CD4-positive, alpha-beta T cell treated with Interleukin-10 for 1 hour (primary cell): ENCODE measurements at regions not wholly inside any gene's neighbourhood (a gene's known extent, or its start where the extent isn't known, plus 50 kb on each side); places are given as distances from the start of the nearest gene placed in this dataset.
"Not testable (repeated sequence)": the region's sequence is repeated elsewhere in the genome, so short reads cannot be mapped to it uniquely, and the experiment has no call there.

Source experiments
- DNase-seq: peaks from one replicate; pipeline ENCODE4 v3.0.0-alpha.2; 2020

- DNase-seq = no peak
Measured at GRCh38 chr4:162938738-162939485, 227.8 kb downstream of the NAF1 start.

GRCh38 chr4:162935214-162935613 is 231.5 kb downstream of the NAF1 start:
- DNase-seq = no peak

- no peak for DNase-seq
Measured at GRCh38 chr4:162931286-162931685, 235.4 kb downstream of the NAF1 start.

- DNase-seq = no peak
Measured at GRCh38 chr4:162921178-162921785, 245.4 kb downstream of the NAF1 start.

- DNase-seq = no peak
Measured at GRCh38 chr4:162920649-162921048, 246.0 kb downstream of the NAF1 start.

GRCh38 chr4:162912482-162912881 is 254.2 kb downstream of the NAF1 start:
- no peak for DNase-seq

GRCh38 chr4:162911349-162911748 is 255.3 kb downstream of the NAF1 start:
- no peak for DNase-seq

GRCh38 chr4:162909952-162910351 is 256.7 kb downstream of the NAF1 start:
- DNase-seq = no peak

GRCh38 chr4:162894387-162894786 is 272.3 kb downstream of the NAF1 start:
- DNase-seq = no peak

GRCh38 chr4:162891788-162892707 is 274.6 kb downstream of the NAF1 start:
- DNase-seq = no peak

- no peak for DNase-seq
Measured at GRCh38 chr4:162878096-162878495, 288.6 kb downstream of the NAF1 start.

- DNase-seq = no peak
Measured at GRCh38 chr4:162874748-162875147, 291.9 kb downstream of the NAF1 start.

- no peak for DNase-seq
Measured at GRCh38 chr4:162871990-162872389, 294.7 kb downstream of the NAF1 start.

- DNase-seq = no peak
Measured at GRCh38 chr4:162869157-162869556, 297.5 kb downstream of the NAF1 start.

GRCh38 chr4:162866565-162866964 is 300.1 kb downstream of the NAF1 start:
- no peak for DNase-seq

GRCh38 chr4:162865102-162865501 is 301.6 kb downstream of the NAF1 start:
- DNase-seq = no peak

- DNase-seq = no peak
Measured at GRCh38 chr4:162853788-162854187, 312.9 kb downstream of the NAF1 start.

- DNase-seq = no peak
Measured at GRCh38 chr4:162852642-162853041, 314.0 kb downstream of the NAF1 start.

- not testable (repeated sequence) for DNase-seq
Measured at GRCh38 chr4:162851241-162851758, 315.4 kb downstream of the NAF1 start.

GRCh38 chr4:162849937-162850336 is 316.8 kb downstream of the NAF1 start:
- no peak for DNase-seq

- no peak for DNase-seq
Measured at GRCh38 chr4:162847945-162848549, 318.6 kb downstream of the NAF1 start.

- DNase-seq = no peak
Measured at GRCh38 chr4:162841753-162842152, 324.9 kb downstream of the NAF1 start.

- no peak for DNase-seq
Measured at GRCh38 chr4:162839814-162840213, 326.9 kb downstream of the NAF1 start.
